Activated T-cell treated with anti-CD3 and anti-CD28 coated beads, Interleukin-2, amount 50 U/mL, for 4 hours (primary cell): ENCODE measurements at regions not wholly inside any gene's neighbourhood (a gene's known extent, or its start where the extent isn't known, plus 50 kb on each side); places are given as distances from the start of the nearest gene placed in this dataset.
"Not testable (repeated sequence)": the region's sequence is repeated elsewhere in the genome, so short reads cannot be mapped to it uniquely, and the experiment has no call there.

ENCODE experiments used
- ATAC-seq, 2 donors: fragments of 200-7000 bp; cut with Tn5 transposase; one replicate each; pipeline ENCODE4 v1.10.0; 2021
- DNase-seq: peaks from one replicate; pipeline ENCODE4 v3.0.0-alpha.2; 2020
- H3K27me3 Mint-ChIP-seq: one replicate; pipeline ENCODE4 v1.8.0; 2021; ENCODE audit warnings: low read depth, mixed read lengths
- H3K36me3 Mint-ChIP-seq: one replicate; pipeline ENCODE4 v1.8.0; 2022; ENCODE audit warnings: mixed read lengths; ENCODE audit not compliant: insufficient read depth
- H3K4me1 Mint-ChIP-seq: one replicate; pipeline ENCODE4 v1.8.0; 2021; ENCODE audit warnings: low read depth, mixed read lengths
- H3K4me3 Mint-ChIP-seq: one replicate; pipeline ENCODE4 v1.8.0; 2021; ENCODE audit warnings: mild to moderate bottlenecking, moderate library complexity, mixed read lengths
- H3K9me3 Mint-ChIP-seq: one replicate; pipeline ENCODE4 v1.8.0; 2021; ENCODE audit warnings: mixed read lengths

- DNase-seq, result peak; percentile 54
- H3K9me3 Mint-ChIP-seq, result no peaks in the 10 kb centered on the region
- H3K4me1 Mint-ChIP-seq, result peaks cover 6% of the 10 kb centered on the region
- no peaks in the 10 kb centered on the region for H3K27me3 Mint-ChIP-seq
- H3K4me3 Mint-ChIP-seq, result peak overlapping the region; percentile 80
- no peaks in the 10 kb centered on the region for H3K36me3 Mint-ChIP-seq
- ATAC-seq, result peak; percentile 98 to 99
These were observed 64.3 kb upstream of the DDHD1 start for GRCh38 chr14:53217316-53217994.

- peak overlapping the region; percentile 80 for H3K4me3 Mint-ChIP-seq
- not testable (repeated sequence) for ATAC-seq, H3K9me3 Mint-ChIP-seq, DNase-seq, H3K36me3 Mint-ChIP-seq, H3K27me3 Mint-ChIP-seq, H3K4me1 Mint-ChIP-seq
These were observed 63.8 kb upstream of the DDHD1 start for GRCh38 chr14:53216955-53217315.

GRCh38 chr14:53216478-53216877 lies 63.4 kb upstream of the DDHD1 start:
- H3K4me3 Mint-ChIP-seq, result peak overlapping the region; percentile 80
- H3K27me3 Mint-ChIP-seq, H3K36me3 Mint-ChIP-seq, DNase-seq, H3K9me3 Mint-ChIP-seq, H3K4me1 Mint-ChIP-seq, ATAC-seq: not testable (repeated sequence)

GRCh38 chr14:53215101-53215500 lies 62.0 kb upstream of the DDHD1 start:
- Mint-ChIP-seq H3K36me3 (no peaks in the 10 kb centered on the region), H3K27me3 (no peaks in the 10 kb centered on the region), H3K4me3 (no peak overlapping the region), H3K9me3 (no peaks in the 10 kb centered on the region), H3K4me1 (peaks cover 6% of the 10 kb centered on the region)
- DNase-seq (no peak), ATAC-seq (no peak)

- H3K27me3 Mint-ChIP-seq, result no peaks in the 10 kb centered on the region
These were observed 61.3 kb upstream of the DDHD1 start for GRCh38 chr14:53214384-53214783.

GRCh38 chr14:53213761-53214160 lies 60.6 kb upstream of the DDHD1 start:
- DNase-seq, result no peak
- Mint-ChIP-seq H3K36me3 (no peaks in the 10 kb centered on the region), H3K9me3 (no peaks in the 10 kb centered on the region), H3K4me1 (peaks cover 6% of the 10 kb centered on the region), H3K4me3 (no peak overlapping the region), H3K27me3 (no peaks in the 10 kb centered on the region)
- ATAC-seq, result no peak

More at GRCh38 chr14:53214384-53214783, 61.3 kb upstream of the DDHD1 start:
- Mint-ChIP-seq H3K4me3 (no peak overlapping the region), H3K9me3 (no peaks in the 10 kb centered on the region), H3K36me3 (no peaks in the 10 kb centered on the region), H3K4me1 (peaks cover 6% of the 10 kb centered on the region)
- DNase-seq, result no peak
- no peak for ATAC-seq

GRCh38 chr14:53209370-53209769 lies 56.2 kb upstream of the DDHD1 start:
- Mint-ChIP-seq H3K4me1 (no peaks in the 10 kb centered on the region), H3K9me3 (peaks cover 12% of the 10 kb centered on the region), H3K36me3 (no peaks in the 10 kb centered on the region), H3K27me3 (no peaks in the 10 kb centered on the region), H3K4me3 (no peak overlapping the region)
- no peak for ATAC-seq
- DNase-seq, result no peak
